Liver (tissue), 8 donors: ENCODE measurements at regions not wholly inside any gene's neighbourhood (a gene's known extent, or its start where the extent isn't known, plus 50 kb on each side); places are given as distances from the start of the nearest gene placed in this dataset.

Experiments
- DNase-seq: peaks from one replicate; pipeline ENCODE4 v3.0.0-alpha.2; 2017; ENCODE audit warnings: low spot score
- H3K27ac ChIP-seq, 2 donors: one replicate each; pipeline ENCODE4 v1.7.0; 2013; ENCODE audit warnings: inconsistent platforms in 2 of 2, low read length in 2 of 2, control low read depth in 1 of 2, low read depth in 1 of 2, mild to moderate bottlenecking in 1 of 2
- H3K27me3 ChIP-seq, 4 donors: one replicate each; pipeline versions ENCODE4 v1.6.1 to v1.7.0; 2013; ENCODE audit warnings: low read length in 3 of 4, inconsistent platforms in 1 of 4, mild to moderate bottlenecking in 1 of 4, moderate library complexity in 1 of 4; ENCODE audit not compliant: control insufficient read depth in 4 of 4, insufficient read depth in 4 of 4
- H3K36me3 ChIP-seq, 4 donors: one replicate each; pipeline versions ENCODE4 v1.6.1 to v1.7.0; 2013; ENCODE audit warnings: low read length in 3 of 4, mild to moderate bottlenecking in 3 of 4, low read depth in 1 of 4, moderate library complexity in 1 of 4; ENCODE audit not compliant: control insufficient read depth in 4 of 4, insufficient read depth in 3 of 4
- H3K4me1 ChIP-seq, 4 donors: one replicate each; pipeline versions ENCODE4 v1.6.1 to v1.7.0; 2013; ENCODE audit warnings: low read length in 3 of 4, mild to moderate bottlenecking in 3 of 4, moderate library complexity in 1 of 4; ENCODE audit not compliant: control insufficient read depth in 4 of 4, insufficient read depth in 4 of 4
- H3K4me3 ChIP-seq, 3 donors: one replicate each; pipeline versions ENCODE4 v1.6.1 to v1.7.0; 2013; ENCODE audit warnings: low read length in 3 of 3, control low read depth in 1 of 3, low read depth in 1 of 3, mild to moderate bottlenecking in 1 of 3
- H3K9ac ChIP-seq, 2 donors: one replicate each; pipeline ENCODE4 v1.7.0; 2013; ENCODE audit warnings: low read length in 2 of 2, mild to moderate bottlenecking in 2 of 2, moderate library complexity in 2 of 2, control low read depth in 1 of 2, low read depth in 1 of 2
- H3K9me3 ChIP-seq, 4 donors: one replicate each; pipeline versions ENCODE4 v1.6.1 to v1.7.0; 2013; ENCODE audit warnings: low read length in 3 of 4; ENCODE audit not compliant: control insufficient read depth in 4 of 4
- EGR1 ChIP-seq, 2 donors: IDR thresholded peaks; 2 replicates each; pipeline ENCODE4 v1.6.1; 2016 to 2018; ENCODE audit warnings: antibody characterized with exemption in 2 of 2, low read depth in 2 of 2
- FOXA1 ChIP-seq: IDR thresholded peaks from 2 replicates; pipeline ENCODE4 v1.6.1; 2016; ENCODE audit warnings: antibody characterized with exemption
- FOXA2 ChIP-seq: IDR thresholded peaks from 2 replicates; pipeline ENCODE4 v1.6.1; 2016; ENCODE audit warnings: antibody characterized with exemption
- GABPA ChIP-seq, 2 donors: IDR thresholded peaks in 1 of 2; conservative IDR thresholded peaks in 1 of 2; 2 replicates each; pipeline ENCODE4 v1.6.1; 2016; ENCODE audit warnings: antibody characterized with exemption in 2 of 2, mild to moderate bottlenecking in 1 of 2, moderate library complexity in 1 of 2
- HNF4A ChIP-seq, 2 donors: conservative IDR thresholded peaks; 2 replicates each; pipeline ENCODE4 v1.6.1; 2016; ENCODE audit warnings: antibody characterized with exemption in 2 of 2, mild to moderate bottlenecking in 2 of 2
- HNF4G ChIP-seq: IDR thresholded peaks from 2 replicates; pipeline ENCODE4 v1.6.1; 2016; ENCODE audit warnings: antibody characterized with exemption
- JUND ChIP-seq, 2 donors: IDR thresholded peaks; 2 replicates each; pipeline ENCODE4 v1.6.1; 2016; ENCODE audit warnings: antibody characterized with exemption in 2 of 2
- NR2F2 ChIP-seq: IDR thresholded peaks from 2 replicates; pipeline ENCODE4 v1.6.1; 2016; ENCODE audit warnings: antibody characterized with exemption
- RAD21 ChIP-seq, 2 donors: IDR thresholded peaks; 2 replicates each; pipeline ENCODE4 v1.6.1; 2016; ENCODE audit warnings: antibody characterized with exemption in 2 of 2, mild to moderate bottlenecking in 2 of 2
- RXRA ChIP-seq, 2 donors: IDR thresholded peaks; 2 replicates each; pipeline ENCODE4 v1.6.1; 2017 to 2018; ENCODE audit warnings: antibody characterized with exemption in 2 of 2, mild to moderate bottlenecking in 1 of 2
- SP1 ChIP-seq: IDR thresholded peaks from 2 replicates; pipeline ENCODE4 v1.6.1; 2018; ENCODE audit warnings: antibody characterized with exemption, mild to moderate bottlenecking
- TAF1 ChIP-seq: conservative IDR thresholded peaks from 2 replicates; pipeline ENCODE4 v1.6.1; 2016; ENCODE audit warnings: antibody characterized with exemption, mild to moderate bottlenecking
- YY1 ChIP-seq: IDR thresholded peaks from 2 replicates; pipeline ENCODE4 v1.6.1; 2016; ENCODE audit warnings: antibody characterized with exemption, mild to moderate bottlenecking
- WGBS: extraction: QIAGEN DNeasy Blood & Tissue Kit; methylation state at CpG from one replicate; pipeline ENCODE4 v1.1.7; 2013; 5-methylcytosine and 5-hydroxymethylcytosine counted together
- TF ChIP-seq, protein P1 (sequence below): fragments of 150-350 bp; IDR thresholded peaks from 2 replicates; pipeline ENCODE4 v1.5.1; 2017; ENCODE audit warnings: improper control_type of control experiment, low read depth, low read length; ENCODE audit not compliant: missing input control
- TF ChIP-seq, protein P2 (sequence below): IDR thresholded peaks from 2 replicates; pipeline ENCODE4 v1.6.1; 2016; ENCODE audit warnings: antibody characterized with exemption
- TF ChIP-seq, protein P3 (sequence below): IDR thresholded peaks from 2 replicates; pipeline ENCODE4 v1.6.1; 2016; ENCODE audit warnings: antibody characterized with exemption
- donor health status: healthy.
- donor health status: healthy.
- donor health status: healthy.
- donor health status: healthy.
- donor health status: healthy.

DNA sequence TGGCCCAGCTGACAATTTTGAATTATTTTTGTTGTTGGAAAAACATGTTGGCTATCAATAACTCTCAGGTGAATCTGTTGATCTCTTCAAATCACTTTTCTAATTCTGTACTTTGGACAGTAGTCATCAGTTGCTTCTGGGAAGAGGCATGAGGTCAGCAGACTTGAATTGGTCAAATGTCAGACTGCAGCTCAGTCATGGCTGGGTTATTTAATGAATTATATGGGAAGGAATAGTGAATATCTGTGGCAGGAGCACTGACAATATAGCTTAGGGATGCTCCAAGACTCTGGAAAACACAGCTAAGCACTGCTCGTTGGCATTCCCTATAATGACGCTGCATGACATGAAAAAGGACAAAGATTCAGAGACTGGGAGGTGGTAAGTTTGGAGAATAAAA is 98.8 kb upstream of the GAP43 start:
- DNase-seq, result no peak

DNA sequence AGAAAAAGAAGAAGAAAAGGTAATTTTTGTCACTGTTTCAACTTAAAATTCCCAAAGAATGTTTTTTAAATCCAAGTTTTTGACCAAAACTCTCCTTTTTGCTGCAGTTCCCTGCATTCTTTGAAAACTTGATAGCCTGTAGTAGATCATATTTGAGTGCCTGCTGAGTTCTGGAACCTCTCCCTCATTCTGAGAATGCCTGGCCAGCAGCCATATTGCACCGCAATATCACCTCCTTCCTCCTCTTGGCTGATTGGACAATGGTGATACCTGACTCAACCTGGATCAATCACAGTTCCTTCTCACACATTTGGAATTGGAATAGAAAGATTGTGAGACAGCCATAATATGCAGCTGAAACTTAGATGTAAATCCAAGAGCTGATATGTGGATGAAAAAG is 97.6 kb upstream of the GAP43 start:
- 70% methylated on average over 1 of the region's 1 CpG for WGBS
- H3K4me3 ChIP-seq, result no peak overlapping the region
- no peaks in the 10 kb centered on the region for H3K36me3 ChIP-seq
- H3K4me1 ChIP-seq, result no peaks in the 10 kb centered on the region
- no peak overlapping the region for H3K27ac ChIP-seq
- H3K9me3 ChIP-seq, result no peaks in the 10 kb centered on the region
- no peaks in the 10 kb centered on the region for H3K27me3 ChIP-seq
- H3K9ac ChIP-seq, result no peak overlapping the region
- no peak for DNase-seq
- TF ChIP-seq RXRA (IDR thresholded peaks at IDR 0.05) (no peak), TAF1 (no peak)

More for the DNA sequence above, 98.8 kb upstream of the GAP43 start:
- no peaks in the 10 kb centered on the region for H3K27me3 ChIP-seq
- H3K4me1 ChIP-seq, result no peaks in the 10 kb centered on the region
- no peak overlapping the region for H3K4me3 ChIP-seq
- H3K9ac ChIP-seq, result no peak overlapping the region
- H3K27ac ChIP-seq, result no peak overlapping the region
- H3K36me3 ChIP-seq, result no peaks in the 10 kb centered on the region
- WGBS, result 40% methylated on average over 2 of the region's 2 CpGs
- TF ChIP-seq FOXA1 (no peak), FOXA2 (no peak), RAD21 (IDR thresholded peaks at IDR 0.05) (no peak), SP1 (no peak), NR2F2 (no peak), RXRA (IDR thresholded peaks at IDR 0.05) (no peak), TAF1 (no peak), HNF4G (no peak), EGR1 (IDR thresholded peaks at IDR 0.05; ENCODE audit: low read depth in 2 of 2) (no peak)
- TF ChIP-seq, protein P1, sequence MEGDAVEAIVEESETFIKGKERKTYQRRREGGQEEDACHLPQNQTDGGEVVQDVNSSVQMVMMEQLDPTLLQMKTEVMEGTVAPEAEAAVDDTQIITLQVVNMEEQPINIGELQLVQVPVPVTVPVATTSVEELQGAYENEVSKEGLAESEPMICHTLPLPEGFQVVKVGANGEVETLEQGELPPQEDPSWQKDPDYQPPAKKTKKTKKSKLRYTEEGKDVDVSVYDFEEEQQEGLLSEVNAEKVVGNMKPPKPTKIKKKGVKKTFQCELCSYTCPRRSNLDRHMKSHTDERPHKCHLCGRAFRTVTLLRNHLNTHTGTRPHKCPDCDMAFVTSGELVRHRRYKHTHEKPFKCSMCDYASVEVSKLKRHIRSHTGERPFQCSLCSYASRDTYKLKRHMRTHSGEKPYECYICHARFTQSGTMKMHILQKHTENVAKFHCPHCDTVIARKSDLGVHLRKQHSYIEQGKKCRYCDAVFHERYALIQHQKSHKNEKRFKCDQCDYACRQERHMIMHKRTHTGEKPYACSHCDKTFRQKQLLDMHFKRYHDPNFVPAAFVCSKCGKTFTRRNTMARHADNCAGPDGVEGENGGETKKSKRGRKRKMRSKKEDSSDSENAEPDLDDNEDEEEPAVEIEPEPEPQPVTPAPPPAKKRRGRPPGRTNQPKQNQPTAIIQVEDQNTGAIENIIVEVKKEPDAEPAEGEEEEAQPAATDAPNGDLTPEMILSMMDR, result no peak
- H3K9me3 ChIP-seq, result no peaks in the 10 kb centered on the region

DNA sequence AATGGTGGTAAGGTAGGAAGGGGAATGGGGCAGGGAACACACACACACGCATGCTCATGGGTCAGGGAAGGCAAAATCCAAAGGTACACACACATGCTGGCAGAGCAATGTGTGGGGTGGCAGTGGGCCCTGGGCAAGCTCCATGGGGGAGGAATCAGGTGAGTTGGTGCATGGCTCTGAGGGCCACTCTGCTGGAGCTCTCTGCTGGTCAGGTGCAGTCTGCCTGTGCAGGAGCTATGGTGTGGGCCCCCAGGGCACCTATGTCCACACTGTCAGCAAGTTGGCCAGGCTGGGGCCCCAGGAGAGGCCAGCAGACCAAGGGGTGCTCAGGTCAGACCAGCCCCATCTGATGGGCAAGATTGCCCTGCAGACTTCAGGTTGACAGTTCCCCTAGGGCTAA is 90.1 kb upstream of the GAP43 start:
- Histone ChIP-seq H3K36me3 (no peaks in the 10 kb centered on the region), H3K9ac (no peak overlapping the region), H3K4me3 (no peak overlapping the region), H3K4me1 (no peaks in the 10 kb centered on the region), H3K27ac (no peak overlapping the region), H3K9me3 (no peaks in the 10 kb centered on the region), H3K27me3 (no peaks in the 10 kb centered on the region)
- TF ChIP-seq YY1 (no peak), TAF1 (no peak), HNF4G (no peak), JUND (IDR thresholded peaks at IDR 0.05) (no peak), RXRA (IDR thresholded peaks at IDR 0.05) (no peak), HNF4A (conservative IDR thresholded peaks at IDR 0.05) (no peak), SP1 (no peak), RAD21 (IDR thresholded peaks at IDR 0.05) (no peak), GABPA (IDR thresholded peaks at IDR 0.05 in 1 of 2, conservative IDR thresholded peaks at IDR 0.05 in 1 of 2) (no peak), NR2F2 (no peak), EGR1 (IDR thresholded peaks at IDR 0.05; ENCODE audit: low read depth in 2 of 2) (no peak)
- TF ChIP-seq, protein P2, sequence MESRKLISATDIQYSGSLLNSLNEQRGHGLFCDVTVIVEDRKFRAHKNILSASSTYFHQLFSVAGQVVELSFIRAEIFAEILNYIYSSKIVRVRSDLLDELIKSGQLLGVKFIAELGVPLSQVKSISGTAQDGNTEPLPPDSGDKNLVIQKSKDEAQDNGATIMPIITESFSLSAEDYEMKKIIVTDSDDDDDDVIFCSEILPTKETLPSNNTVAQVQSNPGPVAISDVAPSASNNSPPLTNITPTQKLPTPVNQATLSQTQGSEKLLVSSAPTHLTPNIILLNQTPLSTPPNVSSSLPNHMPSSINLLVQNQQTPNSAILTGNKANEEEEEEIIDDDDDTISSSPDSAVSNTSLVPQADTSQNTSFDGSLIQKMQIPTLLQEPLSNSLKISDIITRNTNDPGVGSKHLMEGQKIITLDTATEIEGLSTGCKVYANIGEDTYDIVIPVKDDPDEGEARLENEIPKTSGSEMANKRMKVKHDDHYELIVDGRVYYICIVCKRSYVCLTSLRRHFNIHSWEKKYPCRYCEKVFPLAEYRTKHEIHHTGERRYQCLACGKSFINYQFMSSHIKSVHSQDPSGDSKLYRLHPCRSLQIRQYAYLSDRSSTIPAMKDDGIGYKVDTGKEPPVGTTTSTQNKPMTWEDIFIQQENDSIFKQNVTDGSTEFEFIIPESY, result no peak
- TF ChIP-seq, protein P3, sequence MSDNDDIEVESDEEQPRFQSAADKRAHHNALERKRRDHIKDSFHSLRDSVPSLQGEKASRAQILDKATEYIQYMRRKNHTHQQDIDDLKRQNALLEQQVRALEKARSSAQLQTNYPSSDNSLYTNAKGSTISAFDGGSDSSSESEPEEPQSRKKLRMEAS, result no peak
- WGBS, result 79% methylated on average over 1 of the region's 1 CpG
- DNase-seq, result no peak
